ENCODE measurements at regions not wholly inside any gene's neighbourhood (a gene's known extent, or its start where the extent isn't known, plus 50 kb on each side); places are given as distances from the start of the nearest gene placed in this dataset.
A peak's percentile ranks its signal among the peaks of the same experiment; 100 is the strongest.

DNA sequence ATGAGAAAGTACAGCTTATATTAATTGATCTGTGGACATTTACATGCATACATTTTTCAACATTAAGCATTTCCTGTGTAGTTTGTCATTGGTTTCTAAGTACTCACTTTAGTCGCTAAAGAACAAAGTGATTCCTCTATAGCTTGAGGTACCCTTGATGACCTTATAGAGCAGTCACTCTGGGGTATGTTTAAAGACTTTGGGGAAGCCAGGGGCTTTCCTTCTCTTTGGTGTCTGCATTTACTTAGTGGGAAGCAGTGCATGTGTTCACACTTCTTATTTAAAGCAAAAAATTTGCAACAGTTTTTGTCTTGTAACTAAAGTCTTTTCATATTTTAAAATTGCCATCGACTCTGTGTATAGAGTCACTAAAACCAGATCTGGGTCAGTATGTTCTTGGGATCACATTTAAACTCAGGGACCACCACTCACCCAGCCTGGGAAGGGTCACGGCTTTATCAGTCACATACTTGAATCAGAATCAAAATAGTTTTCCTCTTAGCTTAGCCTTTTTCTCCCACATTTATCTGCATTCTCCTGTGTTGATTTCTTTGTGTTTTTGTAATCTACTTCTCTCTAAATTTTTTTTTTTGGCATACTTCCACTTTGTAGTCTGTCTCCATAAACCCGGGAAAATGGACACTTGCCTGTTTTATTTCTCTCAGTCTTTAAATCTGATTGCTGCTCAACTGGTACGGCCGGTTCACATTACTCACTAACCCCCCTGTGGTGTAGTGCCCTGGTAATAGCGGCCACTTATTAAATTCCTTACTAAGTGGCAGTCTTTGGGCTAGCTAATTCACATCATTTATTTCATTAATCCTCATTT lies 143.9 kb upstream of the FBN2 start:
- H3K4me3 Mint-ChIP-seq = peak overlapping the region; percentile 50

DNA sequence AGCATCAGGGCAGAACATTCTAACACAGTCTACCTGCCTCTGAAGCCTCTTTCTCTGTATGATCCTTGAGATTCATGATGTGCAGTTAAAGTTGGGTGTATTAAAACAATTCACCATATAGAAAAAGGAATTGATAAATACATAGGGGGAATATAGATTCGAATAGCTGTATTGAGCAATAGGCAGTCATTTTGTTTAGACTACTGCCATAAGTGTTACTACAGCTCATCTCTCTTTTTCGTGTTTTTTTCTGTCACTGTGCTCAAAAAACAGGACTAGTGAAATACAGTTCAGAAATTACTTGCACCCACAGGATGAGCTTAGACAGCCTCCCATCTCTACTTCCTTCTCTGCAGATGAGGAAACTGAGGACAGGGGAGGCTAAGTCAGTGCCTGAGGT lies 144.6 kb upstream of the FBN2 start:
- Mint-ChIP-seq H3K36me3 (ENCODE audit: low read depth) (no peaks in the 10 kb centered on the region), H3K27ac (no peak overlapping the region)
- H3K4me2 ChIP-seq = peak overlapping the region; percentile 18; the same call in 1 of the 2 replicates
- TF ChIP-seq, protein P1, sequence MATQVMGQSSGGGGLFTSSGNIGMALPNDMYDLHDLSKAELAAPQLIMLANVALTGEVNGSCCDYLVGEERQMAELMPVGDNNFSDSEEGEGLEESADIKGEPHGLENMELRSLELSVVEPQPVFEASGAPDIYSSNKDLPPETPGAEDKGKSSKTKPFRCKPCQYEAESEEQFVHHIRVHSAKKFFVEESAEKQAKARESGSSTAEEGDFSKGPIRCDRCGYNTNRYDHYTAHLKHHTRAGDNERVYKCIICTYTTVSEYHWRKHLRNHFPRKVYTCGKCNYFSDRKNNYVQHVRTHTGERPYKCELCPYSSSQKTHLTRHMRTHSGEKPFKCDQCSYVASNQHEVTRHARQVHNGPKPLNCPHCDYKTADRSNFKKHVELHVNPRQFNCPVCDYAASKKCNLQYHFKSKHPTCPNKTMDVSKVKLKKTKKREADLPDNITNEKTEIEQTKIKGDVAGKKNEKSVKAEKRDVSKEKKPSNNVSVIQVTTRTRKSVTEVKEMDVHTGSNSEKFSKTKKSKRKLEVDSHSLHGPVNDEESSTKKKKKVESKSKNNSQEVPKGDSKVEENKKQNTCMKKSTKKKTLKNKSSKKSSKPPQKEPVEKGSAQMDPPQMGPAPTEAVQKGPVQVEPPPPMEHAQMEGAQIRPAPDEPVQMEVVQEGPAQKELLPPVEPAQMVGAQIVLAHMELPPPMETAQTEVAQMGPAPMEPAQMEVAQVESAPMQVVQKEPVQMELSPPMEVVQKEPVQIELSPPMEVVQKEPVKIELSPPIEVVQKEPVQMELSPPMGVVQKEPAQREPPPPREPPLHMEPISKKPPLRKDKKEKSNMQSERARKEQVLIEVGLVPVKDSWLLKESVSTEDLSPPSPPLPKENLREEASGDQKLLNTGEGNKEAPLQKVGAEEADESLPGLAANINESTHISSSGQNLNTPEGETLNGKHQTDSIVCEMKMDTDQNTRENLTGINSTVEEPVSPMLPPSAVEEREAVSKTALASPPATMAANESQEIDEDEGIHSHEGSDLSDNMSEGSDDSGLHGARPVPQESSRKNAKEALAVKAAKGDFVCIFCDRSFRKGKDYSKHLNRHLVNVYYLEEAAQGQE (IDR thresholded peaks at IDR 0.05; ENCODE audit: unreplicated experiment) = no peak
- TF ChIP-seq, protein P2, sequence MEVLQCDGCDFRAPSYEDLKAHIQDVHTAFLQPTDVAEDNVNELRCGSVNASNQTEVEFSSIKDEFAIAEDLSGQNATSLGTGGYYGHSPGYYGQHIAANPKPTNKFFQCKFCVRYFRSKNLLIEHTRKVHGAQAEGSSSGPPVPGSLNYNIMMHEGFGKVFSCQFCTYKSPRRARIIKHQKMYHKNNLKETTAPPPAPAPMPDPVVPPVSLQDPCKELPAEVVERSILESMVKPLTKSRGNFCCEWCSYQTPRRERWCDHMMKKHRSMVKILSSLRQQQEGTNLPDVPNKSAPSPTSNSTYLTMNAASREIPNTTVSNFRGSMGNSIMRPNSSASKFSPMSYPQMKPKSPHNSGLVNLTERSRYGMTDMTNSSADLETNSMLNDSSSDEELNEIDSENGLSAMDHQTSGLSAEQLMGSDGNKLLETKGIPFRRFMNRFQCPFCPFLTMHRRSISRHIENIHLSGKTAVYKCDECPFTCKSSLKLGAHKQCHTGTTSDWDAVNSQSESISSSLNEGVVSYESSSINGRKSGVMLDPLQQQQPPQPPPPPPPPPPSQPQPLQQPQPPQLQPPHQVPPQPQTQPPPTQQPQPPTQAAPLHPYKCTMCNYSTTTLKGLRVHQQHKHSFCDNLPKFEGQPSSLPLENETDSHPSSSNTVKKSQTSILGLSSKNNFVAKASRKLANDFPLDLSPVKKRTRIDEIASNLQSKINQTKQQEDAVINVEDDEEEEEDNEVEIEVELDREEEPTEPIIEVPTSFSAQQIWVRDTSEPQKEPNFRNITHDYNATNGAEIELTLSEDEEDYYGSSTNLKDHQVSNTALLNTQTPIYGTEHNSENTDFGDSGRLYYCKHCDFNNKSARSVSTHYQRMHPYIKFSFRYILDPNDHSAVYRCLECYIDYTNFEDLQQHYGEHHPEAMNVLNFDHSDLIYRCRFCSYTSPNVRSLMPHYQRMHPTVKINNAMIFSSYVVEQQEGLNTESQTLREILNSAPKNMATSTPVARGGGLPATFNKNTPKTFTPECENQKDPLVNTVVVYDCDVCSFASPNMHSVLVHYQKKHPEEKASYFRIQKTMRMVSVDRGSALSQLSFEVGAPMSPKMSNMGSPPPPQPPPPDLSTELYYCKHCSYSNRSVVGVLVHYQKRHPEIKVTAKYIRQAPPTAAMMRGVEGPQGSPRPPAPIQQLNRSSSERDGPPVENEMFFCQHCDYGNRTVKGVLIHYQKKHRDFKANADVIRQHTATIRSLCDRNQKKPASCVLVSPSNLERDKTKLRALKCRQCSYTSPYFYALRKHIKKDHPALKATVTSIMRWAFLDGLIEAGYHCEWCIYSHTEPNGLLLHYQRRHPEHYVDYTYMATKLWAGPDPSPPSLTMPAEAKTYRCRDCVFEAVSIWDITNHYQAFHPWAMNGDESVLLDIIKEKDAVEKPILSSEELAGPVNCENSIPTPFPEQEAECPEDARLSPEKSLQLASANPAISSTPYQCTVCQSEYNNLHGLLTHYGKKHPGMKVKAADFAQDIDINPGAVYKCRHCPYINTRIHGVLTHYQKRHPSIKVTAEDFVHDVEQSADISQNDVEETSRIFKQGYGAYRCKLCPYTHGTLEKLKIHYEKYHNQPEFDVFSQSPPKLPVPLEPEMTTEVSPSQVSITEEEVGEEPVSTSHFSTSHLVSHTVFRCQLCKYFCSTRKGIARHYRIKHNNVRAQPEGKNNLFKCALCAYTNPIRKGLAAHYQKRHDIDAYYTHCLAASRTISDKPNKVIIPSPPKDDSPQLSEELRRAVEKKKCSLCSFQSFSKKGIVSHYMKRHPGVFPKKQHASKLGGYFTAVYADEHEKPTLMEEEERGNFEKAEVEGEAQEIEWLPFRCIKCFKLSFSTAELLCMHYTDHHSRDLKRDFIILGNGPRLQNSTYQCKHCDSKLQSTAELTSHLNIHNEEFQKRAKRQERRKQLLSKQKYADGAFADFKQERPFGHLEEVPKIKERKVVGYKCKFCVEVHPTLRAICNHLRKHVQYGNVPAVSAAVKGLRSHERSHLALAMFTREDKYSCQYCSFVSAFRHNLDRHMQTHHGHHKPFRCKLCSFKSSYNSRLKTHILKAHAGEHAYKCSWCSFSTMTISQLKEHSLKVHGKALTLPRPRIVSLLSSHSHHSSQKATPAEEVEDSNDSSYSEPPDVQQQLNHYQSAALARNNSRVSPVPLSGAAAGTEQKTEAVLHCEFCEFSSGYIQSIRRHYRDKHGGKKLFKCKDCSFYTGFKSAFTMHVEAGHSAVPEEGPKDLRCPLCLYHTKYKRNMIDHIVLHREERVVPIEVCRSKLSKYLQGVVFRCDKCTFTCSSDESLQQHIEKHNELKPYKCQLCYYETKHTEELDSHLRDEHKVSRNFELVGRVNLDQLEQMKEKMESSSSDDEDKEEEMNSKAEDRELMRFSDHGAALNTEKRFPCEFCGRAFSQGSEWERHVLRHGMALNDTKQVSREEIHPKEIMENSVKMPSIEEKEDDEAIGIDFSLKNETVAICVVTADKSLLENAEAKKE (CRISPR knock-in tag; IDR thresholded peaks at IDR 0.05) = no peak

More for the DNA sequence above, 143.9 kb upstream of the FBN2 start:
- Mint-ChIP-seq H3K4me1 (peaks cover 29% of the 10 kb centered on the region), H3K27me3 (ENCODE audit: insufficient read depth, low read depth, poor library complexity) (no peaks in the 10 kb centered on the region), H3K27ac (peak overlapping the region; percentile 87), H3K9me3 (peaks cover under 1% of the 10 kb centered on the region; the same call in 1 of the 3 replicates), H3K36me3 (ENCODE audit: low read depth) (0 out of 3 replicates have a peak, but pooled peaks cover under 1% of the 10 kb centered on the region)
- ATAC-seq (peak; percentile 84), DNase-seq (ENCODE audit: low spot score) (peak; percentile 54)
- Histone ChIP-seq H3K4me3 (peak overlapping the region; percentile 3; the same call in 1 of the 2 replicates), H3K36me3 (ENCODE audit: insufficient read depth) (no peaks in the 10 kb centered on the region), H3K4me2 (peak overlapping the region; percentile 18), H3K4me1 (ENCODE audit: insufficient read depth) (peaks cover 21% of the 10 kb centered on the region), H2AFZ (no peak overlapping the region), H3K9me2 (ENCODE audit: insufficient read depth) (no peaks in the 10 kb centered on the region), H3F3A (replicated peaks; ENCODE audit: low read depth) (no peaks in the 10 kb centered on the region), H3K79me2 (replicated peaks; ENCODE audit: insufficient read depth) (no peaks in the 10 kb centered on the region), H3K27ac (ENCODE audit: low read depth) (peak overlapping the region; percentile 53), H3K27me3 (ENCODE audit: insufficient read depth) (no peaks in the 10 kb centered on the region), H4K20me1 (replicated peaks; ENCODE audit: insufficient read depth) (no peaks in the 10 kb centered on the region)
- TF ChIP-seq, protein P1 (IDR thresholded peaks at IDR 0.05; ENCODE audit: unreplicated experiment) = no peak
- peak; percentile 57 for TF ChIP-seq NANOG (IDR thresholded peaks at IDR 0.05; ENCODE audit: borderline replicate concordance)

More for the DNA sequence above, 144.6 kb upstream of the FBN2 start:
- Histone ChIP-seq H3K79me2 (replicated peaks; ENCODE audit: insufficient read depth) (no peaks in the 10 kb centered on the region), H3K27me3 (ENCODE audit: insufficient read depth) (no peaks in the 10 kb centered on the region), H3K4me3 (no peak overlapping the region), H3K4me1 (ENCODE audit: insufficient read depth) (peaks cover 21% of the 10 kb centered on the region), H3K27ac (ENCODE audit: low read depth) (no peak overlapping the region), H2AFZ (no peak overlapping the region), H3K9me2 (ENCODE audit: insufficient read depth) (no peaks in the 10 kb centered on the region), H3K36me3 (ENCODE audit: insufficient read depth) (no peaks in the 10 kb centered on the region), H3F3A (replicated peaks; ENCODE audit: low read depth) (no peaks in the 10 kb centered on the region), H4K20me1 (replicated peaks; ENCODE audit: insufficient read depth) (no peaks in the 10 kb centered on the region)
- Mint-ChIP-seq H3K4me1 (peaks cover 29% of the 10 kb centered on the region), H3K27me3 (ENCODE audit: insufficient read depth, low read depth, poor library complexity) (no peaks in the 10 kb centered on the region), H3K4me3 (no peak overlapping the region), H3K9me3 (no peaks in the 10 kb centered on the region)
- no peak for DNase-seq (ENCODE audit: low spot score)
- no peak; the same call in 2 of the 3 replicates for ATAC-seq

All from GM23338 (cell line).